WI38 (cell line): ENCODE measurements at regions not wholly inside any gene's neighbourhood (a gene's known extent, or its start where the extent isn't known, plus 50 kb on each side); places are given as distances from the start of the nearest gene placed in this dataset.

ENCODE experiments used
- H3K4me3 ChIP-seq: 2 replicates; pipeline ENCODE4 v1.5.1; 2011; ENCODE audit warnings: low read depth, mild to moderate bottlenecking, control low read depth, low read length
- CTCF ChIP-seq: IDR thresholded peaks from 2 replicates; pipeline ENCODE4 v1.5.1; 2012; ENCODE audit warnings: low read depth, mild to moderate bottlenecking, control low read depth, low read length

GRCh38 chr21:27077501-27077900, 110.6 kb upstream of the ADAMTS5 start:
- no peak for TF ChIP-seq CTCF
- no peak overlapping the region for H3K4me3 ChIP-seq

GRCh38 chr21:27076025-27076424, 109.1 kb upstream of the ADAMTS5 start:
- no peak for TF ChIP-seq CTCF
- no peak overlapping the region for H3K4me3 ChIP-seq

GRCh38 chr21:27070861-27071670, 104.2 kb upstream of the ADAMTS5 start:
- no peak for TF ChIP-seq CTCF

GRCh38 chr21:27068811-27069210, 101.9 kb upstream of the ADAMTS5 start:
- no peak for TF ChIP-seq CTCF
- no peak overlapping the region for H3K4me3 ChIP-seq

More at GRCh38 chr21:27070861-27071670, 104.2 kb upstream of the ADAMTS5 start:
- H3K4me3 ChIP-seq, result no peak overlapping the region

GRCh38 chr21:27067226-27067625, 100.3 kb upstream of the ADAMTS5 start:
- TF ChIP-seq CTCF, result no peak
- H3K4me3 ChIP-seq, result no peak overlapping the region

GRCh38 chr21:27062443-27062842, 95.6 kb upstream of the ADAMTS5 start:
- H3K4me3 ChIP-seq, result no peak overlapping the region
- no peak for TF ChIP-seq CTCF

GRCh38 chr21:27061770-27062169, 94.9 kb upstream of the ADAMTS5 start:
- TF ChIP-seq CTCF, result no peak

More at GRCh38 chr21:27061770-27062169, 94.9 kb upstream of the ADAMTS5 start:
- H3K4me3 ChIP-seq, result no peak overlapping the region
